ENCODE measurements at regions not wholly inside any gene's neighbourhood (a gene's known extent, or its start where the extent isn't known, plus 50 kb on each side); places are given as distances from the start of the nearest gene placed in this dataset. TPM values are rescaled to one million over a fixed set of nuclear protein-coding genes. Genes with fewer than 3 reads are reported as not detected.

Small RNA genes in the stretch of these regions (small RNA-seq; reads per million reads assigned to genes)
- gene RN7SL496P (ENCODE audit: insufficient read depth), result not detected
- not detected for gene RNU6-719P (ENCODE audit: insufficient read depth)

Measured in neuronal stem cell (in vitro differentiated cells).